NCI-H446 (cell line): ENCODE measurements at regions not wholly inside any gene's neighbourhood (a gene's known extent, or its start where the extent isn't known, plus 50 kb on each side); places are given as distances from the start of the nearest gene placed in this dataset.

Experiments used
- DNase-seq, 2 experiments: peaks; one replicate each; lab custom pipeline; 2025; lab: John Stamatoyannopoulos, UW

DNA sequence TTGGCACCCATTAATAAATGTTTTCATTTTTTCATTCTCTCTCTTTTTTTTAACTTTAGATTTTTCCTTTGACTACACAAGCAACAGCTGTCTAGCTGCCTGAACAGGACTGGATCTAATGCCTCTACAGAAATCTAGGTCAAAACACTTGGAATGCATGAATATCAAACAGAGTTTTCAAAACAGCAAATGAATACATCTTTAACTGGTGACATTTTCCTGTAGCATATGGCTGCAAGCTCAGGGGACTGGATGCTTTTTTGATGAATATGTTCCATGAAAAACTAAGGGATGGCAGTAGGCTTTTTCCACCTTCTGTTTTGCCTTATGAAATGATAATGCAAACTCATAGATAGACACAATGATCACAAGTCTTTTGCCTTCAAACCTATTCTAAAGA, 661.7 kb downstream of the MCTP2 start:
- DNase-seq, result no peak

DNA sequence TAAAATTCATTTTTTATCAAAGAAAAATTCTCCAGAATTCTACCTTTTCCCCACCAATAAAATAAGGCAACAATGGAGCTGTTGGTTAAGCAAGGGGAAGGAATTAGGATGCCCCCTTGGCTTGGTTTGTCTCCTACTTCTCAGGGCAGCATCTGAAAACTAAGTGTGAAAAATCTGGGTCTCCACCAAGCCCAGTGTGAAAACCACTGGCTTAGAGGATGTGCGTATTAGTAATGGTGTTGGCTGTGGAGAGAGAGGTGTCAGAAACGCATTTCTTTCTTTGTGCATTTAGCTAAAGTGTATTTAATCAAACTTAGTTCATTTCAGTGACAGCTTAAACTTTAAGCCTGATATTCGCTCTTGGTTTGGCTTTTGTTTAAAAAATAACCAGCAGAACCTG, 662.7 kb downstream of the MCTP2 start:
- DNase-seq, result no peak

DNA sequence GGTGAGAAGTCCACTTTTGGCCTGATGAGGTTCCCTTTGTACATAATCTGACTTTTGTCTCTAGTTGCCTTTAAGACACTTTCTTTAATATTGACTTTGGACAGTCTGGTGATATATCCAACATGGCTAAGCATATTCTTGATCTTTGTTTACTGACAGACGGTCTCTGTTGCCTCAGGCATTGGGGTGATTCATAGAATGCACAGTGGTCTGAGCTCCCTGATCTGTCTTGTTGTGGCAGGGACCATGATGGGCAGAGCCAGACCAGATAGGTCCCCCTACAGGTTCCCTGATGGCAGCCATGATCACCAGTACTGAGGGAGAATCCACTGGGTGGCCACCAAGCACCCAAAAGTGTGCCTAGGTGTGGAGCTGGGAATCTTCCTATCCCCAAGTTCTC, 678.1 kb downstream of the MCTP2 start:
- no peak for DNase-seq

DNA sequence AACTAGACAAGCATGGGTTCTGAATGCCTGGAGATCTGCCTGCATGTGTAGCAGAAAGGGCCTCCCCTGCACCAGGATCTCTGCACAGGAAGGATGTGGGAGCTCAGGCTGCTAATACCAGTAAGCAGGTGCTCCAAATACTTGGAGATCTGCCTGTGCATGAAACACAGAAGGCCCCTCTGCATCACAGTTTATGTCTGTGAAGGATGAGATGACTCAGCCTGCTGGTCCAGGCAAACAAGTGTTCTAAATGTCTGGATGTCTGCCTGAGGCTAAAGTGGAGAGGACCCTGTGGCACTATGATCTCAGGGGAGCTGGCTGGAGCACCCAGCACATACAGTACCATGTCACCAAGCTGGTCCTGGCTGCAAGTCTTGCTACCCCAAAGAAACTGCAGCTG, 678.8 kb downstream of the MCTP2 start:
- no peak for DNase-seq

DNA sequence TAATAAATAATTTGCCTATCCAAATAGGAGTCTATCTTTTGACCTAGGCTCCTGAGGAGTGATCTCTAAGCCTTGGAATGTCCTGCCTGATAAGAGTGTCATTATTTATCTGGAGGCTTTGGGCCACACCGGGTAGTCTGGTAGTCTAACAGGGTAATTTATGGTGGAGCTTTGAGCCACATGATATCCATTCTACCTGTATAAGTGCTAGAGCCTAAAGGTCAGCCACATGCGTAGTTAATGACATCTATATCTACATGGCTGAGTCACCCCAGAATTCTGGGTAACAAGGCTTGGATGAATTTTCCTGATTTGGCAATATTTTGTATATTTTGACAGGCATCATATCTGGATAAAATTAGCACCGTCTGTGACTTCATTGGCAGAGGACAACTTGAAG, 681.4 kb downstream of the MCTP2 start:
- no peak for DNase-seq

DNA sequence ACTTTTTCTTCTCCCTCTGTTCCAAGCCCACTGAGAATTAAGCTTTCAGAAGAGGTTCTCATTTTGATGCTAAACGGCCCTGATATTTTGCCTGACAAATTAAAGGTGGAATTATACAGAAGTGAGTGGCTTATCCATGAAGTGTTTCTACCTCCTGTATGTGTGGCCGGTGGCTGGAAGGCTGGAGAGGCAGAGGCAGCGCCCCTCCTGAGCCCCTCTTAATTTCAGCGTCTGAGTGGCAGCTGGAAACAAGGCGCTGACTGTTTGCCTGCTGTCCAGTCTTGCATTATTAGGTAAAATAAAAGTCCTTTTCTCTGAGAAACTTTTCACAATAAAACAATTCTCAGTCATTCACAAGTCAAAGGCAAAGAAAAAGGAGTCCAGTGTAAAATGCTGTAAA, 685.7 kb downstream of the MCTP2 start:
- no peak for DNase-seq

DNA sequence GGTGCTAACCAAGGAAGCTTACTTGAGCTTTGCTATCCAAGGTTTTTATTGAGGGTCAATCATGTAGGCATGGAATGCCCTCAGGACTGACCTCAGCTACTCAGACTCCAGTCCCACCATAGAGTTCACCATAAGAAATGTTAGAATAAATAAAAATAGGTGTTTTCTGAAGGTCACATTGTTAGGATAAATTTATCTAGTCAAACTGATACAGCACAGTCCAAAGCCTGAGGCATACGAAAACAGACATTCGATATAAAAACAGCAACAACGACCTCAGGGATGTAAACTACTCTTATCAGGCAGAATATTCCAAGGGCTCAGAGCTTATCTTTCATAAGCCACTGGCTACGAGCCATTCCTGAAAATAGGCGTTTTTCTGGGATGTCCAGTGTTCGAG, 690.6 kb downstream of the MCTP2 start:
- DNase-seq, result no peak

DNA sequence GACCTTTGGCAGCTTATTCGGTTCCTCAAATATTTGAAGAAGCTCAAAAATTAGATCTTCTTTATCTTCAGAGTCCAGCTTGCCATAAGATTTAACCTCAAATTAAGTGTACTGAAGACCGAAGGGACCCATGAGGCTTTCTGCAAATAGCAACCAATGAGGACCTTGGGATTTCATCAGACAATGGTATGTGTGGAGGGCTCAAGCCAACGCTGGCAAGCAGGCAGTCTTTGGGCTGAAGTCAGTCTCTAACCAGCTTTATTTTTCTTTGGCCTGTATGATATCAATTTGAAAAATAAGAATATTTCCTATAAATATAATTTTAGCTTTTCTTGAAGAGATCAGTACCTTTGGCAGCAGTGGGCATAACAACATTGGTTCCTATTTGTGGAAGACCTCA, 692.7 kb downstream of the MCTP2 start:
- DNase-seq, result no peak

DNA sequence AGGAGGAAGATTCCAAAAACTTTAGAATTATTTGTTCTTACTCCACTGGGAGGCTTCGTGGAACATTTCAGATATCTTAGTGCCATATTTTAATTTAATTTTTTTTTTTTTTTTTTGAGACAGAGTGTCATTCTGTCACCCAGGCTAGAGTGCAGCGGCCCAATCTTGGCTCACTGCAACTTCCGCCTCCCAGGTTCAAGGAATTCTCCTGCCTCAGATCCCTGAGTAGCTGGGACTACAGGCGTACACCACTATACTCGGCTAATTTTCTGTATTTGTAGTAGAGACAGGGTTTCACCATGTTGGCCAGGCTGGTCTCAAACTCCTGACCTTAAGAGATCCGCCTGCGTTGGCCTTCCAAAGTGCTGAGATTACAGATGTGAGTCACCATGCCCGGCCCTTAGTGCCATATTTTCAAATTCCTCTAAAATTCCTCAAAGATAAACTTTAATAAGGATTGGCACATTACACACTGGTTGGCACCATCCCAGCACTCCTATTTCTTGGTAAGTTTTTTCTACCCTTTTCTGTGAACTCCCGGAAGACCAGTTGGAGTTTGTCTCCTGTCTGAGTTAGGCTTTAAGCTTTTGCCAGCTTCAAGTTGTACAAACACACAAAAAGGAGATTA, 693.7 kb downstream of the MCTP2 start:
- no peak for DNase-seq

DNA sequence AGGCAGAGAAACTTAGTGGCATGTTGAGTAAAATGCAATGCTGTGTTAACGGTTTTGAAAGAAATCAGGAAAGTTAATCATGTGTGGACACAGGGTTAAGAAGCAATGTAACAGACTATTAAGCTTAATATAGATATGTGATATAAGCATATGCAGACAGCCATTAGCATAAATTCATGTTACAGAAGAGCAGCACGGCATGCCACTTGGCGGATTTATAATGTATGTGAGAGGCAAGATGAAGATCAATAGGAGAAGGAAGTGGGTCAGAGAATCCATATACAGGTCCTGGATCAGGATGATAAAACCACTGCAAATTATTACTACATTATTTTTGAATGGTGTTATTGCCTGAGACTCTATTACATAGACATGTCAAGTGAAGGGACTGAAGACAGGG, 694.3 kb downstream of the MCTP2 start:
- no peak for DNase-seq

DNA sequence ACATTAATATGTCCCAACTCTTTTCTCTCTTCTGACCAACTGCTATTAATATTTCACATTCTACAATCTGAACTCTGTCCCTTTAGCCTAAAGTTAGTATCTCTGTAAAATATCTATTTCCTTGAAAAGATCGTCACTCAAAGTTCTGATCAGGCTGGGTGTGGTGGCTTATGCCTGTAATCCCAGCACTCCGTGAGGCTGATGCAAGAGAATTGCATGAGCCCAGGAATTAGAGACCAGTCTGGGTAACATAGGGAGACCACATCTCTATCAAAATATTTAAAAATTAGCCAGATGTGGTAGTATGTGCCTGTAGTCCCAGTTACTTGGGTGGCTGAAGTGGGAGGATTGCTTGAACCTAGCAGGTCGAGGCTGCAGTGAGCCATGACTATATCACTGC, 695.6 kb downstream of the MCTP2 start:
- DNase-seq, result no peak

DNA sequence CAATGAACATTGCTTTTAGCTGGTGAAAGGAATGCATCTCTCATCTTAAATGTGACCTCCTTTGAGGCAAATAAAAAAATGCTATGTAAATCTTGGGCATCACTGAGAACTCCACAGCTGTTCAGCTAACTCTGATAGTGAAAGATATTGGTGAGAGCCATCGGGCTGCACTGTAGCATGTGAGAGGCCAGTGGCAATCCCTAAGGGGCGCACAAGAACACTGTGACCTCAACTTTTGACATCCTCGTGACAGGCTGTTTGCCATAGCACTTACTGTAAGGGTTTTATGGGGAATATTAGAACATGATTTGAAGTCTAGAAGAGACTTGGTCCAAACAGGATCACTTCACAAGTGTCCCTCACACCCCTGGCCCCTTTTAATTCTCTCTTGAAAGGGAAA, 697.9 kb downstream of the MCTP2 start:
- no peak for DNase-seq

DNA sequence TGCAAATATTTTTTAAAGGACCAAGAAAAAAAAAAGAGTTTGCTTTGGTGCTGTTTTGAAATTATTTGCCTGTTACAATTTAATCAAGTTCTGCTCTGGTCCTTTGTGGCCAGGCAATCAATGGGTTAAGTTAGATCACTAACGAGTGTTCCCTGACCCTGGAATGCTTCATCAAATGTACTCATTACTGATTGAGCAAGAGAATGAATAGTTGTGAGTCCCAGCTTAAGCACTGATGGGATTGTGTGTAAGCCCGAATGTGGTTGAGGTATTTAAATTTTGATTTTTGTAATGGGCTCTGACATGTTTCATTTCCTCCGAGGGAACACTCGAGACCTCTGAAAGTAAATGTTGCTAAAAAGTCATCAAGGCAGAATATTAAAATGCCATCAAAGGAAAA, 699.1 kb downstream of the MCTP2 start:
- no peak for DNase-seq

DNA sequence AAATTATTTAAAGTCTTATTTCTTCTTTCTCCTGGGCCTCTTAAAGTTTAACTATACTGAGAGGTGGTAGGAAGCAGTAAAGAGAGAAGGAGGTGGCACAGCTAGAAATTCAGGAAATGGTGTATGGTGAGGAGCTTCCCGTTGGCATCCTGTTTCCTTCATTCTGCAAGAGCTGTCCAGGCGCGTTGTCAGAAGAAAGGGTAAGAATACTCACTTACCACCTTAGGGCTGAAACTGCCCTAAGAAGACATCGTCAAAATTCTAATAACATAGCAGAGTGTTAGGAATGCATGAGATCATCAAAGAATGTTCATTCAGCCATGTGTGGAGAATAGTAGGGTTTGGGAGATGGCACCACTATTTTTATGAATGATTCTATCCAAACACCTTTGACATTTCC, 699.6 kb downstream of the MCTP2 start:
- DNase-seq, result no peak

DNA sequence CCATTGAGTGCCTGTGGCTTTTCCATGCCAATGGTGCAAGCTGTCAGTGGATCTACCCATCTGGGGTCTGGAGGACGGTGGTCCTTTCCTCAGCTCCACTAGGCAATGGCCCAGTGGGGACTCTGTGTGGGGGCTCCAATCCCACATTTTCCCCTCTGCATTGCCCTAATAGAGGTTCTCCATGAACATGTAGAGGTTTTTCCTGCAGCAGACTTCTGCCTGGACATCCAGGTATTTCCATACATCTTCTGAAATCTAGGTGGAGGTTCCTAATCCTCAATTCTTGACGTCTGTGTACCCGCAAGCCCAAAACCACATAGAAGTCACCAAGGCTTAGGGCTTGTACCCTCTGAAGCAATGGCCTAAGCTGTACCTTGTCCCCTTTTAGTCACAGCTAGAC, 703.1 kb downstream of the MCTP2 start:
- DNase-seq, result no peak

DNA sequence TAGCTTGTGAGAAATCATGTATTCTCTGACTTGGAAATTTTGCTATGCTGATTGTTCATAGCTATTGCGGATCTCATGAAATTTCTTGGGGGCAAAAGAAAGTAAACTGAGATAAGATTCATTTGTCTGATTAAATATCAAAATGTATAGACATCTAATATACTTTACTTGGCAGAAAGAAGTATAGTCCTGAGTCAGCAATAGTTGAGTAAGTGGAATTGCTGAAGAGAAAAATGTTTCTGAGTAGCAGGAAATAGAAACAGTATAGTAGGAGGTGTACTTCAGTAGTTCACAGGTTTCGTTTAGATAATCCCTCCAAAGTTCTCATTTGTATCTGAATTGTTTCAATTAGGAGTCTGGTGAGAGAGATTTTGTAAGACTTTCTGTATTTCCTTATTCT, 705.9 kb downstream of the MCTP2 start:
- no peak for DNase-seq

DNA sequence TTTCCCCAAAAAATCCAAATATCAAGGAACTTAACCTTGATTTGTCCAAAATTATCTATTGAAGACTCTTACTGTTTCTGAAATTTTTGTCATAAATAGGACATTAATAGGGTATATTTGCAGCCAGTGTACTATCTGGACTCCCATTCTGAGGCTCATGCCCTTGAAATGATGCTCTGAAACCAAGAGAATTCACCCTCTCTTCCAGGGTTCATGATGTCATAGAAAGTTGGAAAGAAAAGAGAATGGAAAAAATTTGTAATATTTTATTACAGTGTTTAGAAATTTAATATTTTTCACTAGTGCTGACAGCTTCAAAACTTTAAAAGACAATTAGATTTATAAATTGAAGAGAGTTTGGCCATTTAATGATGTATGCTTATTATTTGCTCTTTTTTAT, 712.5 kb downstream of the MCTP2 start:
- no peak for DNase-seq

DNA sequence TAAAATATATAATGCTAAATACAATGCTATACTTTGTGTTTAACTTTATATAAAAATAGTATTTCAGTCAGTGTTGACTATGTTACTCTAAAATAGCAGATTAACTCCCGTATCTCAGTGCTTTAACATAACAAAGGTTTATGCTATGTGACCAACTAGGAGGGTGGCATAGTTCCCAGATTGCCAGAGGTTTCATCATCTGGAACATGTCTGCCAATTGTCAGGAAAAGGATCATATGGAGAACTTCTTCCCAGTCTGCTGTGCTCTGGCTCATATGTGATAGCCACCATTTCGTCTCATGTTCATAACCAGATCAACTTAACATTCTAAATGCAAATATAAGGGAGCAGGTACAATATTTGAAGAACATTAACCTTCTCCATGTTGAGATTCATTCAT, 720.2 kb downstream of the MCTP2 start:
- no peak for DNase-seq

DNA sequence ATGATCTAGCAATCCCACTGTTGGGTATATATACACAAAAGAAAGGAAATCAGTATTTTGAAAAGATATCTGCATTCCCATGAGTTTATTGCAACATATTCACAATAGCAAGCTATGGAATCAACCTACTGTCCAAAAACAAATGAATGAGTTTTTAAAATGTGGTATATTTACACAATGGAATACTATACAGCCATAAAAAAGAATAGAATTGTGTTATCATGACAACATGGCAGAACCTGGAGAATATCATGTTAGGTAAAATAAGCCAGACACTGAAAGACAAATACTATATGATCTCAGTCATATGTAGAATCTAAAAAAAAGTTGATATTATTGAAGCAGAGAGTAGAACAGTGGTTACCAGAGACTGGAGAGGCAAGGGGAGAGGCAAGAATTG, 732.6 kb downstream of the MCTP2 start:
- DNase-seq, result no peak

DNA sequence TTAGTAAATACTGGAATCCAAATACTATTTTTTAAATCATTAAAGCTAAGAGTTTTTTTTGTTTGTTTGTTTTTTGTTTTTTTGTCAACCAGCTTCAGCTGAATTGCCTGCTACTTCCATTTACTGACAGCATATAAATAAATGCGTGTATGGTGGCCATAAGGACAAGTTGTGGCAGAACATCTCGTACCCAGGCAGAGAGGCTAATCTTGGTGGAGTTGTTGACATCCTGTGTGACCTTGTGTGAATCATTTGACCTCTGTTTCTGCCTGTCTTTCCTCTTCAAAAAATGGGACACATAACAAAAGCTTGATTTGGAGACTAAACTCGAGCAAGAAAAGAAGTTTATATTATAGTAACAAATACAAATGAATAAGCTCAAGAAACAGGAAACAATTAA, 734.2 kb downstream of the MCTP2 start:
- no peak for DNase-seq

DNA sequence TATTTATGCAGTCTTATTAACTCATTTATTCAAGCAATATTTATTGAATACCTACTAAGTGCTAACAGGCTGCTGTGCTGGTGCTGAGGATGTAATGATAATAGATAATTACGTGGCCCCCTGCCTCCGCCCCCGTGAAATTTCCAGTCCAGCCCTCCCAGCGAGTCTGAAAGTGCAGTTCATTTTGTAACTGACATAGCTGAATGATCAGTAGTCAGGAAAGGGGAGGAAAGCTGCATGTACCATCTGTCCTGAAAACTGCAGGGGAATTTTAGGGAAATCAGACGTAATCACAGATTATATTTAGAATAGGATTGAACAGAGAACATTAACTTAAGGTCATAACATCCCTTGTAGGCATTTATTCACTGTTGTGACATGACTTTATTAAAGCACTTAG, 736.8 kb downstream of the MCTP2 start:
- no peak for DNase-seq

DNA sequence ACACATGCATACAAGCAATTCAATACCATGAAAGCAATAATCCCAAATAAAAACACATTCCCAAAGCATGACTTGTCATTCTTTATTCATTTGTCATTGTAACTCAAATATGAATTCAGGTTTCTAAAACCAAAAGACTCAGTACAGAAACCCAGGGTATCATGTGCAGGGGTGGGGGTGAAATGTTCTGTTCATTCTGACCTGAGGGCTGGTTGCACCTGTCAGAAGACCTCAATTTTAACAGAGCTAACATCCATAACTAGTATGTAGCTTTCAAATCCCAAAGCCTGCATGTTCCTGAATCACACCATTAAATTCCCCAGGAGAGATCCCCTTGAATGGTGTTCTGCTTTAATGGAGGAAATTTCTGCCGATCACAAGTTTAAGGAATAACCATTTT, 738.7 kb downstream of the MCTP2 start:
- no peak for DNase-seq

DNA sequence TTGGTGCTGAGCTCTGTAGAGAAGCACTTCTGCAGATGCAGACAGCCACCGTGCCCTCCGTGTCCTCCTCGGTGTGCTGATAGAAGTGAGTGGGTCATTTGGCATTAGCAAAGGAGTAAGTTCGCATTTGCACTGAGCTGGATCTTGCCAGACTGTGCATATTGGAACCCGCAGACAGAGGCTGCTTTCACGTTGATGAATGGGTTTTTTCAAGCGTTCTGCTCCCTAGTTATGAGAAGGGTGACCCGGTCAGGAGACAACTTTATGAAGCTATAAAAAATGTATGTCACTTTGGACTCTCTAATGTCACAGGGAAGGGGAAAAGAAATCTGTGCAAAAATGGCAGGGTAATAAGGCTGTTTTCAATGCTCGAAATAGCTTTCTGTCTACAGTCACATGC, 739.4 kb downstream of the MCTP2 start:
- no peak for DNase-seq

DNA sequence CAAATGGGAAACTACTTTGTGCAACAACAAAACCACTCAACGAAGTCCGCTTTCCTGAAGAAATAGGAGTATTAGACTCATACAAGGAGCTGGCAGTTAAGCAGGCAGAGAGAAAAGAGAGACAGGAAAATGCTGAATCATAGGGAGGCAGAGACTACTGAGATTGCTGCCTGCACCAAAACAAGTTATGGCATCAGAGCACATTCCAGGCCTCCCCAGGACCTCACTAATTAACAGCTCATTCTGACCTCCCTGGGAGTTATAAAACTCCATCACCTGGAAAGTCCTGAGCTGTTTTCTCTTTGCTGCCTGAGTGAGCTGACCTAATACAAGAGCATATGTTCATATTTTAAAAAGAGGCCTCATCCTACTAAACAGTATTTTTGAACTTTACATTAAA, 741.0 kb downstream of the MCTP2 start:
- DNase-seq, result no peak

DNA sequence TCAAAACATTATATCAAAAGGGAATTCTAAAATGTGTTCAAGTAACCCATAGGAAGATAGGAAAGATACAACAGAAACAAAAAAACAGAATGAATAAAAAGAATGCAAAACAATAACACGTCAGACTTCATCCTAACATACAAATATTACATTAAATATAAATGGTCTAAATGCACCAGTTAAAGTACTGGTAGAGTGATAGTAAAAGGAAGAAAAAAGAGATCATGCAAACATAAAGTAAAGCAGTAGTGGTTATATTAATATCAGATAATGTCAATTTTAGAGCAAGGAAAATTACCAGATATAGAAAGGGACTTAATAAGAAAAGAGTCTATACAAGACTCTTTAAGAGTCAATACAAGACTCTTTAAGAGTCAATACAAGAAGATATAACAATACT, 755.7 kb downstream of the MCTP2 start:
- no peak for DNase-seq
